ENCODE measurements at regions not wholly inside any gene's neighbourhood (a gene's known extent, or its start where the extent isn't known, plus 50 kb on each side); places are given as distances from the start of the nearest gene placed in this dataset.
"Not testable (repeated sequence)": the region's sequence is repeated elsewhere in the genome, so short reads cannot be mapped to it uniquely, and the experiment has no call there.

GRCh38 chr1:221025956-221026355 lies 146.7 kb downstream of the HLX start:
- no peak for DNase-seq (ENCODE audit: low read depth in 2 of 2)

GRCh38 chr1:221029981-221030649 lies 150.9 kb downstream of the HLX start:
- DNase-seq (ENCODE audit: low read depth in 2 of 2), result no peak

- DNase-seq (ENCODE audit: low read depth in 2 of 2), result no peak
Observed at GRCh38 chr1:221030990-221031389, 151.7 kb downstream of the HLX start.

- no peak for DNase-seq (ENCODE audit: low read depth in 2 of 2)
Observed at GRCh38 chr1:221031458-221032203, 152.4 kb downstream of the HLX start.

GRCh38 chr1:221032204-221032585 lies 153.0 kb downstream of the HLX start:
- DNase-seq (ENCODE audit: low read depth in 2 of 2), result no peak

GRCh38 chr1:221032637-221033280 lies 153.5 kb downstream of the HLX start:
- DNase-seq (ENCODE audit: low read depth in 2 of 2), result no peak

DNA sequence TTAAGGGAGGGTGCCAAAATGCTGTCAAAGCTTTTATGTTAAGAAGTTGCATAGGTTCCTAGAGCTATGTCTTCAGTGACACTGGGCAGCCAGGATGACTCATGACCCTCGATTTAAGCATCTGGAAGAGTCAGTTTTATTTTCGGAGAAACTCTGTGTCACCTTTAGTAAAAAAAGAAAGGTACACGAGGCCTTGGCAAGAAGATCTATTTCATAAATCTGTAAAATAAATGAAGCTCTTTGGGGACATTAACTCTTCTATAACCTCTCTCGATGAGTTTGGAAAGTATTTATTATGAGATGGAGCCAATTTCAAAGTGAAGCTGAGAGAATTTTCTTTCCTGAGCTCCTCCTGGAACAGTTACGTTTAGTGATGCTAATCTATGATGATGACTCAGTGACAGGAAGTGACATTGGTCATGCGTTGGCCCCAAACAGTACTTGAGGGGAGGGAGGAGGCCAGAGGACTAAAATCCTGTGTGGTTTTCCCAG lies 156.5 kb downstream of the HLX start:
- DNase-seq (ENCODE audit: low read depth in 2 of 2), result no peak

- no peak for DNase-seq (ENCODE audit: low read depth in 2 of 2)
Observed at GRCh38 chr1:221039616-221040015, 160.4 kb downstream of the HLX start.

DNA sequence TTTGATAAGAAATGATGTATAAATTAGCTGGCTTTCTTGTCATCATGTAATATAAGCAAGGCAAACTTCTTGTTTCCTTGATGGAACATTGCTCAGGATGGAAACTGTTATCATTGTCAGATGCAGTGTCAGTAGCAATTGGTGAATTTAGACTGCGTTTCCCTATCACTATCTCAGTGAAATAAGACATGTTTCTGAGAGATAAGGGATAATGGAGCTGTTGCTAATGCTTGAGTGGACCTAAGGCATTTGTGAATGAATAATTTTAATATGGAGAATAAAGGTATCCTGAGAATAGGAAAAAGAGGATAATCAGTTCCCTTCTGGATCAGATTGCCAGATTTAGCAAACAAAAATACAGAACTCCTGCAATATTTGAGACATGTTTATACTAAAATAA lies 160.9 kb downstream of the HLX start:
- no peak for DNase-seq (ENCODE audit: low read depth in 2 of 2)

DNA sequence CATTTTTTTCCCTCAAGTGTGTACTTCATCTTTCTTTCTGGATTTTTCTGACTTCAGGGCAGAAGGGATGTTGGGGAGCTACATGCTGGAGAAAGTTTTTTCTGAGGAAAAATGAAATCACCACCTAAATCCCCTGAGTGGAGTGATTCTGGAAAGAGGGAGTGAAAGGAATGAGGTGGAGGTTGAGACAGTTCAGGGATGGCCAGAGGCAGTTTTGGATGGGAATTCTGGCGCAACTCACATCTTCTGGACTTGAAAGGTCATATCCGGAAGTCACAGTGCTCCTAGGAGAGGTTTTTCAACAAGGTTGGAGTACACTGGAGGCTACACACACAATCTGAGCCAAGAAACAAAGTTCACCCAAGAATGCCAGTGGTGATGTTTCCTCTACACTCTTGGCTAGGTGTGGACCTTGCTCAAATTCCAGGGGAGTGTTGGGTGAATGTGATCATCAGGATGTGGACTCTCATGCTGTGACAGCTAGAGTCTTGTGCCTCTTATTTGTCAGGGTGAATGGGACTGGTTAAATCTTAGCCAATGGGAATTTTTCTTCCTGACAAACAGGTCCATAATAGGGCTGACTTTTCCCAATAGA lies 161.5 kb downstream of the HLX start:
- no peak for DNase-seq (ENCODE audit: low read depth in 2 of 2)

- no peak for DNase-seq (ENCODE audit: low read depth in 2 of 2)
Observed at GRCh38 chr1:221044538-221044937, 165.3 kb downstream of the HLX start.

GRCh38 chr1:221045151-221045550 lies 165.9 kb downstream of the HLX start:
- DNase-seq (ENCODE audit: low read depth in 2 of 2), result no peak

GRCh38 chr1:221045842-221046831 lies 166.9 kb downstream of the HLX start:
- DNase-seq (ENCODE audit: low read depth in 2 of 2), result no peak

GRCh38 chr1:221051391-221051790 lies 172.1 kb downstream of the HLX start:
- DNase-seq (ENCODE audit: low read depth in 2 of 2), result not testable (repeated sequence)

- no peak for DNase-seq (ENCODE audit: low read depth in 2 of 2)
Observed at GRCh38 chr1:221053889-221054288, 174.6 kb downstream of the HLX start.

DNA sequence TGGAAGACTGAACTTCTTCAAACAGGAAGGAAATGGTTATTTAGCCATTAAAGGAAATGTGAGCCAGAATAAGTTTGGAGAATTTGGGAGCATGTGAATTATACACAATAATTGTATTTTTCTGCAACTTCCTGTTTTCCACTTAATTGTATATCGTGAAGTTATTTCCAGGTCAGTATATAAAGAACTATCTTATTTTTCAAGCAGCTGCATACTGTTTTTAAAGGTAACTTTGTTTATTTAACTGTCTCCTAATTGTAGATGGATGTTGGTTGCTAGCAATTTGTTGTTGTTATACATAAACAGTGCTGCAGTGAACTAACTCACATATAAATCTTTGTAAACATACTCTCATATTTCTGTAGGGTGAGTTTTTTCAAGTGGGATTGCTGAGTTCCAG lies 180.3 kb downstream of the HLX start:
- no peak for DNase-seq (ENCODE audit: low read depth in 2 of 2)

DNA sequence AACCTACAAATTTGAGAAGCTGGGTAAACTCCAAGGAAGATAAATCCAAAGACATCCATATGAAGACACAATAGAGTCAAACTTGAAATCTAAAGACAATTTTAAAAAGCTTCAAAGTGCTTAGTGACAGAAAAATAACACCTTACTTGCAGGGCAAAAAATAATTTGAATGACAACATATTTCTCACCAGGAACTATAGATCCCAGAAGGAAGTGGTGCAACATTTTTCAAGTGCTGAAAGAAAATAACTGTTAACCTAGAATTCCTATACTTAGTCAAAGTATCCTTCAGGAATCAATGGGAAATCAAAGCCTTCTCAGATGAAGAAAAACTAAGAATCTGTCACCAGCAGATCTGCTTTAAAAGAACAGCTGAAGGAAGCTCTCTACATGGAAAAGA lies 184.4 kb downstream of the HLX start:
- DNase-seq (ENCODE audit: low read depth in 2 of 2), result no peak

DNA sequence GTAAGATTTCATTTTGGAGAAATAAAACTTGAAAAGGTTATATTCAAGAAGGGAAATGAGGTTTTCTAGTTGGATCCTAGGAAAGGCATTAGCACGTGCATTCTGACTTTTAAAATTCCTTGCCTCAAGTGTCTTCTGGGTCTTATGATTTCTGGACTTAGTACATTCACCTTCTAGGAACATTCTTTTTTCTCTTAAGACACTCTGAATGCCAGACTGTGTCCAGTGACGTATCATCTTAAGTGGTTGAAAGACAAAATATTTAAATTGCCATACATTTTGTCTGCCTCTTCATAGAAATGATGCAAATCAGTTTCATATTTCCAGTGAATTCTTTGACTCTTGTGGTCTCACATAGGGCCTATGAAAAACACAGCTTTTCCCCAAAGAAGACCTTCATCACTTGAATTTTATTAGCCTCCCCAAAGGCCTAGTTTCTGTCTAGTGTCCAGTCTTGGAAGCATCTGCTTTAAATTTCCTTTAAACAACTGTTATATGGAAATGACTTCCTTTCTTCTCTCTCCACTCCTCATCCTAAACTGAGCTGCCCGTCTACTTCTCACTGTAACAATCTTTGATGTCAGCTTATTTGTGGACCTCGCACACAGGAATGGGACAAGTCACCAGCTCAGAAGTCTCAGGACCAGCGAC lies 187.2 kb downstream of the HLX start:
- no peak for DNase-seq (ENCODE audit: low read depth in 2 of 2)

GRCh38 chr1:221067721-221068120 lies 188.5 kb downstream of the HLX start:
- no peak for DNase-seq (ENCODE audit: low read depth in 2 of 2)

DNA sequence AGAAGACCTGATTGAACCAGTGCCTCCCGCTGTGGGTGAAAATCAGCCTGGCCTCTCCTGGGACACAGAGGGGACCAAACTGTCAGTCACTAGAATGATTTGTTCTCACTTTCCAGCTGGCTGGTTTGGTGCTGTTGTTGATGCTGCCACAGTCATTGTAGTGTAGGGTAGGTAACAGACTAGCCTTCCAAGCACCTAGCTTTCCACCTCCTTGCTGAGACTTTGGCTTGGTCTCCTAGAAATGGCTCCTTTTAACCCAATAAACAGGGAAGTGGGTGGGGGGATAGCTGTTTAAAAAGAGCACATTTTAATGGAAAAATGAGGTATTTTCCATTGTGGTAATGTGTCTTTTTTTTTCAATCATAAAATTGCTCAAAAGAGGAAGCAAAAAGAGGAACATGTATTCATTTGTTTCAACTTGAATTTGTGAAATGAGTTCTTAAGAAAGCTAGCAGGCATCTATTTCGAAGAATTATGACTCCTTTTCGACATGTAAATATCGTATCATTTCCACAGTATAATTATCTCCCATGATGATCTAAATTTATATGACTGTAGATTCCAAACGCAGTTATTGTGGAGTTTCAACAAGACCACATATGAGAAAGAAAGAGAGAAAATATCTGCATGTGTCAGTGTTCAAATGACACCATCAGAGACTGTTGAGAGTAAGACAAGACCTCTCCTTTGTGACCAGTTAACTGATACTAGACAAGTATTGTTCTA lies 190.1 kb downstream of the HLX start:
- no peak for DNase-seq (ENCODE audit: low read depth in 2 of 2)

All from fibroblast of skin of left biceps (primary cell).